GM12878 (cell line): ENCODE measurements at regions not wholly inside any gene's neighbourhood (a gene's known extent, or its start where the extent isn't known, plus 50 kb on each side); places are given as distances from the start of the nearest gene placed in this dataset.
A peak's percentile ranks its signal among the peaks of the same experiment; 100 is the strongest.

ENCODE experiments used
- ATAC-seq: fragments of 200-7000 bp; cut with Tn5 transposase; 3 replicates; pipeline ENCODE4 v1.9.1; 2020; ENCODE audit warnings: mild to moderate bottlenecking, moderate library complexity
- BruUV-seq: library from RNA; stranded (reverse); fragments of 400-500 nt; replicated peaks from 2 replicates; lab custom pipeline; 2021; lab: Mats Ljungman, UMichigan
- CTCF ChIA-PET: fragments of 300-600 bp; sonication (Branson Sonifier 250); formaldehyde crosslinking; extraction: SDS; loops from one replicate; lab custom pipeline; 2021; ENCODE audit warnings: inconsistent platforms; lab: Yijun Ruan, JAX
- POLR2A ChIA-PET: fragments of 350-600 bp; formaldehyde crosslinking; extraction: SDS; loops from one replicate; lab custom pipeline; 2021; ENCODE audit warnings: inconsistent platforms; lab: Charles Lee
- RAD21 ChIA-PET: fragments of 300-600 bp; sonication (Branson Sonifier 250); formaldehyde crosslinking; loops from one replicate; lab custom pipeline; 2023; ENCODE audit warnings: antibody characterized with exemption; ENCODE audit not compliant: unreplicated experiment; lab: Charles Lee
- SMC1A ChIA-PET: fragments of 300-600 bp; sonication (Branson Sonifier 250); formaldehyde crosslinking; loops from one replicate; lab custom pipeline; 2023; ENCODE audit not compliant: unreplicated experiment, uncharacterized antibody; lab: Charles Lee
- DNase-seq: peaks from one replicate; pipeline ENCODE4 v3.0.0-alpha.2; 2011; ENCODE audit warnings: low read depth, low spot score
- FAIRE-seq: peaks from 3 replicates; lab custom pipeline; 2011; peaks lifted over from hg19 to GRCh38; lab: Jason Lieb, UNC
- H2AFZ ChIP-seq: 2 replicates; pipeline ENCODE4 v1.6.0; 2011; ENCODE audit warnings: low read depth, low read length, control low read depth; ENCODE audit not compliant: control insufficient read depth
- H3K27ac ChIP-seq: 2 replicates; pipeline ENCODE4 v1.5.1; 2011; ENCODE audit warnings: control low read depth; ENCODE audit not compliant: control insufficient read depth, insufficient read depth
- H3K27me3 ChIP-seq, 2 experiments: replicated peaks in 1 of 2; 2 replicates each; pipeline versions ENCODE4 v1.6.0 to v1.6.1; 2011; ENCODE audit warnings: low read length in 1 of 2; ENCODE audit not compliant: control insufficient read depth in 2 of 2, insufficient read depth in 2 of 2
- H3K36me3 ChIP-seq, 2 experiments: 2 replicates each; pipeline ENCODE4 v1.5.1; 2011; ENCODE audit warnings: low read length in 1 of 2; ENCODE audit not compliant: control insufficient read depth in 2 of 2, insufficient read depth in 2 of 2
- H3K4me1 ChIP-seq: 2 replicates; pipeline ENCODE4 v1.6.1; 2011; ENCODE audit warnings: mild to moderate bottlenecking, low read length, moderate library complexity, mixed read lengths; ENCODE audit not compliant: control insufficient read depth, insufficient read depth
- H3K4me2 ChIP-seq: 2 replicates; pipeline ENCODE4 v1.6.0; 2011; ENCODE audit warnings: control low read depth; ENCODE audit not compliant: control insufficient read depth, insufficient read depth
- H3K4me3 ChIP-seq: fragments of 200-600 bp; sonication (generic); 2 replicates; pipeline ENCODE4 v1.5.1; 2016
- H3K79me2 ChIP-seq: 2 replicates; pipeline ENCODE4 v1.6.0; 2011; ENCODE audit warnings: low read length; ENCODE audit not compliant: control insufficient read depth, insufficient read depth
- H3K9ac ChIP-seq: 2 replicates; pipeline ENCODE4 v1.8.0; 2011; ENCODE audit warnings: low read length, control low read depth, mixed read lengths; ENCODE audit not compliant: control insufficient read depth, insufficient read depth
- H3K9me3 ChIP-seq: replicated peaks from 3 replicates; pipeline ENCODE4 v1.5.1; 2011; ENCODE audit warnings: mild to moderate bottlenecking, low read length; ENCODE audit not compliant: control insufficient read depth, insufficient read depth
- H4K20me1 ChIP-seq: 2 replicates; pipeline ENCODE4 v1.6.0; 2011; ENCODE audit not compliant: control insufficient read depth, insufficient read depth
- CBX5 ChIP-seq: sonication (generic); IDR thresholded peaks from 2 replicates; pipeline ENCODE4 v1.6.1; 2016; ENCODE audit warnings: low read depth, moderate library complexity, mild to moderate bottlenecking, inconsistent platforms
- CTCF ChIP-seq, 3 experiments: IDR thresholded peaks in 2 of 3; conservative IDR thresholded peaks in 1 of 3; 2 replicates each; pipeline ENCODE4 v1.5.1; 2011; ENCODE audit warnings: low read depth in 3 of 3, low read length in 3 of 3, mild to moderate bottlenecking in 3 of 3, control low read depth in 2 of 3, moderate library complexity in 2 of 3, inconsistent platforms in 1 of 3, mixed read lengths in 1 of 3; ENCODE audit not compliant: control insufficient read depth in 2 of 3, insufficient read depth in 1 of 3; ENCODE audit errors: extremely low read depth in 1 of 3
- RAD21 ChIP-seq: IDR thresholded peaks from 2 replicates; pipeline ENCODE4 v1.6.1; 2011; ENCODE audit warnings: mild to moderate bottlenecking, low read depth, low read length, moderate library complexity; ENCODE audit not compliant: insufficient read depth
- RUNX3 ChIP-seq: IDR thresholded peaks from 2 replicates; pipeline ENCODE4 v1.6.1; 2012; ENCODE audit warnings: low read length, inconsistent platforms
- SMC3 ChIP-seq: IDR thresholded peaks from 2 replicates; pipeline ENCODE4 v1.6.1; 2011; ENCODE audit warnings: low read length, improper control_type of control experiment, borderline replicate concordance
- WGBS: methylation state at CpG from one replicate; pipeline ENCODE4 v1.1.6; 2016; ENCODE audit warnings: low lambda C conversion rate; ENCODE audit not compliant: insufficient replicate concordance, insufficient coverage; ENCODE audit errors: missing lambda C conversion rate; 5-methylcytosine and 5-hydroxymethylcytosine counted together
- in situ Hi-C: fragments of 300-500 bp; cut with MboI; formaldehyde crosslinking; loops from 9 replicates; pipeline ENCODE4 v1.14.3; 2018; ENCODE audit warnings: mixed read lengths
- intact Hi-C: fragments of 100-400 bp; cut with micrococcal nuclease; formaldehyde crosslinking; loops from one replicate; pipeline ENCODE4 v1.14.2; 2022; ENCODE audit not compliant: unreplicated experiment

- no peaks in the 10 kb centered on the region for H3K4me1 ChIP-seq
- SMC1A ChIA-PET: no interaction called here
- intact Hi-C loops (loop anchor here (2.0 to 5.0 kb wide), 2 partner anchors 304 to 321 kb away; no protein-coding TSS in a partner anchor), in situ Hi-C loops (no loop called here)
- RAD21 ChIA-PET: no interaction called here
- H4K20me1 ChIP-seq: no peaks in the 10 kb centered on the region
- POLR2A ChIA-PET: no interaction called here
- no TSS peak for BruUV-seq
- FAIRE-seq: peak; percentile 71
- no peak overlapping the region for H3K4me2 ChIP-seq
- 58% methylated on average over 3 of the region's 3 CpGs for WGBS
- H3K27ac ChIP-seq: no peak overlapping the region
- H3K79me2 ChIP-seq: no peaks in the 10 kb centered on the region
- H3K27me3 ChIP-seq: no peaks in the 10 kb centered on the region
- no peak overlapping the region for H3K9ac ChIP-seq
- CTCF ChIA-PET: interaction anchor here (0.9 to 1.1 kb wide), 2 partner anchors 10 to 303 kb away, joined by 3 to 5 read pairs; no protein-coding TSS in a partner anchor
- ATAC-seq: peak; percentile 97
- DNase-seq: peak; percentile 4
- peak; percentile 67 for TF ChIP-seq SMC3
- TF ChIP-seq CTCF (IDR thresholded peaks at IDR 0.05 in 2 of 3, conservative IDR thresholded peaks at IDR 0.05 in 1 of 3; ENCODE audit: control insufficient read depth in 2 of 3, extremely low read depth in 1 of 3, insufficient read depth in 1 of 3, low read depth in 3 of 3, low read length in 3 of 3): peak; percentile 67 to 71 (median 70)
- peak; percentile 69 for TF ChIP-seq RUNX3
- TF ChIP-seq CBX5: no peak
- peak; percentile 71 for TF ChIP-seq RAD21
- no peaks in the 10 kb centered on the region for H3K9me3 ChIP-seq
- no peak overlapping the region for H3K4me3 ChIP-seq
- no peak overlapping the region for H2AFZ ChIP-seq
- no peaks in the 10 kb centered on the region for H3K36me3 ChIP-seq
Measured at GRCh38 chr4:31370866-31371465, 650.8 kb downstream of the PCDH7 start.
